ENCODE measurements at regions not wholly inside any gene's neighbourhood (a gene's known extent, or its start where the extent isn't known, plus 50 kb on each side); places are given as distances from the start of the nearest gene placed in this dataset.

DNA sequence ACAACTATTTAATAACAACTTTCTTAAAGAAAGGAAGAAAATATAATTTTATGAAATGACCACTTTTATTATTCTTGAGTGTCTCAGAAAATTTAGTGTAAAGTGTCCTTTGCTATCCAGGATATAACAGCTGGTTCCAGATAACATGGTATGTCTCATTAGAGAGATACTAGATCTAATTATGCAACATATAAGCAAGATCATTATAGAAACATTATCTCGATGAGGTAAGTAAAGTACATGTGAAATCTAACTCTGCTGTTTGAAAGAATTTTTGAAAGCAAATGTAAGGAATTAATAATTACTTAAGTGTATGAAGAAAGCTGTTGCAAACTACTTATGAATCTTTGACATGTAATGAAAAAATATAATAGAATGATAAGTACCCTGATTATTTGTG lies 887.4 kb upstream of the CXADR start:
- POLR2A ChIA-PET: no interaction called here
- Histone ChIP-seq H3K4me1 (no peaks in the 10 kb centered on the region), H3K36me3 (ENCODE audit: control insufficient read depth, insufficient read depth, low read length) (no peaks in the 10 kb centered on the region), H3K27me3 (replicated peaks; ENCODE audit: control insufficient read depth, insufficient read depth, low read length) (no peaks in the 10 kb centered on the region; the same call in 1 of the 2 replicates), H3K4me3 (ENCODE audit: low read depth, low read length) (no peak overlapping the region), H3K9me3 (no peaks in the 10 kb centered on the region)
- no peaks in the 10 kb centered on the region for H3K36me3 Mint-ChIP-seq (ENCODE audit: insufficient read depth, unreplicated experiment)
- H3K4me1 Mint-ChIP-seq (ENCODE audit: low read depth, unreplicated experiment): no peaks in the 10 kb centered on the region
- no TSS peak for BruUV-seq (replicated peaks)
- H3K27me3 Mint-ChIP-seq (ENCODE audit: insufficient read depth, unreplicated experiment): no peaks in the 10 kb centered on the region
- H3K4me3 Mint-ChIP-seq (ENCODE audit: unreplicated experiment): no peak overlapping the region
- intact Hi-C loops (cut with micrococcal nuclease; ENCODE audit: unreplicated experiment): no loop called here
- CTCF ChIA-PET: no interaction called here
- H3K9me3 Mint-ChIP-seq (ENCODE audit: unreplicated experiment): no peaks in the 10 kb centered on the region
- TF ChIP-seq, protein P1, sequence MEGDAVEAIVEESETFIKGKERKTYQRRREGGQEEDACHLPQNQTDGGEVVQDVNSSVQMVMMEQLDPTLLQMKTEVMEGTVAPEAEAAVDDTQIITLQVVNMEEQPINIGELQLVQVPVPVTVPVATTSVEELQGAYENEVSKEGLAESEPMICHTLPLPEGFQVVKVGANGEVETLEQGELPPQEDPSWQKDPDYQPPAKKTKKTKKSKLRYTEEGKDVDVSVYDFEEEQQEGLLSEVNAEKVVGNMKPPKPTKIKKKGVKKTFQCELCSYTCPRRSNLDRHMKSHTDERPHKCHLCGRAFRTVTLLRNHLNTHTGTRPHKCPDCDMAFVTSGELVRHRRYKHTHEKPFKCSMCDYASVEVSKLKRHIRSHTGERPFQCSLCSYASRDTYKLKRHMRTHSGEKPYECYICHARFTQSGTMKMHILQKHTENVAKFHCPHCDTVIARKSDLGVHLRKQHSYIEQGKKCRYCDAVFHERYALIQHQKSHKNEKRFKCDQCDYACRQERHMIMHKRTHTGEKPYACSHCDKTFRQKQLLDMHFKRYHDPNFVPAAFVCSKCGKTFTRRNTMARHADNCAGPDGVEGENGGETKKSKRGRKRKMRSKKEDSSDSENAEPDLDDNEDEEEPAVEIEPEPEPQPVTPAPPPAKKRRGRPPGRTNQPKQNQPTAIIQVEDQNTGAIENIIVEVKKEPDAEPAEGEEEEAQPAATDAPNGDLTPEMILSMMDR (IDR thresholded peaks at IDR 0.05; ENCODE audit: insufficient read depth in 1 of 2, low read depth in 1 of 2, low read length in 1 of 2, severe bottlenecking in 1 of 2, unreplicated experiment in 1 of 2): no peak
- no peak for DNase-seq
- no peak overlapping the region for H3K27ac Mint-ChIP-seq (ENCODE audit: unreplicated experiment)

DNA sequence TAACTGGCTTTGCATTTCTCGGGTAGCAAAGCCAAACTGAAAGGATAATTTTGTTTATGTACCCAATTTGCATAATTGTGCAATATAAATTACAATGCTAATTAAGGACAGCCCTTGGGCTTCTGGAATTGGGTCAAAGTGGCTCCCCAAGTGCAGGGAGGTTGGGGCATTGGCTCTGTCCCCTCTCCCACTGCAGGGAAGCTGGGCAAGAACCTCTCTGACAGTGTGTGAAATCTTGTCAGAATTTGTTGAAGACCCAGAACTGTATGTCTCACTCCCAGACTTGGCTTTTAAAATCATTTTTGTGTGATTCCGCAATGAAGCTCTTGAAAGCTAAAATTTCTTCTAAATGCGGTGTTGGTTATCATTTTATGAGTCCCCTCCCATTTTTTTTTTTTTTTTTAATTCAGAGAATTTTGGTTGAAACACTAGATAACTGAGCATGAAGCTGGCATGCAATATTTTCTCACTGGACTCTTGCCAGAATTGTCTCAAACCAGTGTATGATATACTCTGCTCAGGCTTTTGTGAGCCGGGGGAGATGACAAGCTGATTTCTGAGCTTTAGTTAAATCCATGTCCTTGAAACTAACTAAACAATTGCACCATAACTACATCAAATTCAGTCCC lies 878.9 kb upstream of the CXADR start:
- POLR2A ChIA-PET: no interaction called here
- peaks cover 2% of the 10 kb centered on the region for H3K27me3 Mint-ChIP-seq (ENCODE audit: insufficient read depth, unreplicated experiment)
- H3K9me3 Mint-ChIP-seq (ENCODE audit: unreplicated experiment): no peaks in the 10 kb centered on the region
- Histone ChIP-seq H3K4me1 (no peaks in the 10 kb centered on the region), H3K9me3 (no peaks in the 10 kb centered on the region), H3K4me3 (ENCODE audit: low read depth, low read length) (no peak overlapping the region), H3K27me3 (replicated peaks; ENCODE audit: control insufficient read depth, insufficient read depth, low read length) (no peaks in the 10 kb centered on the region), H3K36me3 (ENCODE audit: control insufficient read depth, insufficient read depth, low read length) (no peaks in the 10 kb centered on the region)
- no TSS peak for BruUV-seq (replicated peaks)
- CTCF ChIA-PET: no interaction called here
- no peaks in the 10 kb centered on the region for H3K36me3 Mint-ChIP-seq (ENCODE audit: insufficient read depth, unreplicated experiment)
- intact Hi-C loops (cut with micrococcal nuclease; ENCODE audit: unreplicated experiment): no loop called here
- no peak for DNase-seq
- no peaks in the 10 kb centered on the region for H3K4me1 Mint-ChIP-seq (ENCODE audit: low read depth, unreplicated experiment)
- no peak overlapping the region for H3K4me3 Mint-ChIP-seq (ENCODE audit: unreplicated experiment)
- TF ChIP-seq, protein P1 (IDR thresholded peaks at IDR 0.05; ENCODE audit: insufficient read depth in 1 of 2, low read depth in 1 of 2, low read length in 1 of 2, severe bottlenecking in 1 of 2, unreplicated experiment in 1 of 2): no peak
- H3K27ac Mint-ChIP-seq (ENCODE audit: unreplicated experiment): no peak overlapping the region

DNA sequence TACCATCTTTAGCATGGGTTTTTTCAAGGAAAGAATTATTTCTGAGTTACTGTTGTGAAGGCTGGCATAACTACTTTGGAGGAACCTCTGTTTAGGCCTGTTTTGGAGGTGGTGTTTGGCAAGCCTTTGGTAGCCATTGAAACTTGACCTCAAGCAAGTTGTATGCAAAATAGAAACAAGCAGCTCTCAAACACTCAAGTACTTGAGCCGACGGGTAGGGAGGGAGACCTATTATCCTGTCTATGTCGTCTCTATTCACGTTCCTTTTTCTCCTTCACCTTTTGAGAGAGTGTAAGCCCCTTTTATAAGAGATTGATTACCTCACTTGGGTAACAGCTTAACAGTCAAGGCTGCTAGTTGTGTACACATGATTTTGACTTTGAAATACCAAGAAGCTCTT lies 878.3 kb upstream of the CXADR start:
- Mint-ChIP-seq H3K27ac (ENCODE audit: unreplicated experiment) (no peak overlapping the region), H3K27me3 (ENCODE audit: insufficient read depth, unreplicated experiment) (peaks cover 2% of the 10 kb centered on the region), H3K9me3 (ENCODE audit: unreplicated experiment) (no peaks in the 10 kb centered on the region), H3K4me1 (ENCODE audit: low read depth, unreplicated experiment) (no peaks in the 10 kb centered on the region), H3K36me3 (ENCODE audit: insufficient read depth, unreplicated experiment) (no peaks in the 10 kb centered on the region), H3K4me3 (ENCODE audit: unreplicated experiment) (no peak overlapping the region)
- no peak for DNase-seq
- BruUV-seq (replicated peaks): no TSS peak
- Histone ChIP-seq H3K4me1 (no peaks in the 10 kb centered on the region), H3K36me3 (ENCODE audit: control insufficient read depth, insufficient read depth, low read length) (no peaks in the 10 kb centered on the region), H3K27me3 (replicated peaks; ENCODE audit: control insufficient read depth, insufficient read depth, low read length) (no peaks in the 10 kb centered on the region), H3K9me3 (no peaks in the 10 kb centered on the region), H3K4me3 (ENCODE audit: low read depth, low read length) (no peak overlapping the region)
- ChIA-PET CTCF (no interaction called here), POLR2A (no interaction called here)
- intact Hi-C loops (cut with micrococcal nuclease; ENCODE audit: unreplicated experiment): no loop called here
- TF ChIP-seq, protein P1 (IDR thresholded peaks at IDR 0.05; ENCODE audit: insufficient read depth in 1 of 2, low read depth in 1 of 2, low read length in 1 of 2, severe bottlenecking in 1 of 2, unreplicated experiment in 1 of 2): no peak
